ENCODE measurements at regions not wholly inside any gene's neighbourhood (a gene's known extent, or its start where the extent isn't known, plus 50 kb on each side); places are given as distances from the start of the nearest gene placed in this dataset.

GRCh38 chr16:65932350-65933072 lies 434.0 kb upstream of the CDH5 start:
- intact Hi-C loops (cut with DNase I) = no loop called here
- ATAC-seq = no peak
- DNase-seq (ENCODE audit: low spot score) = no peak

GRCh38 chr16:65922923-65923322 lies 443.6 kb upstream of the CDH5 start:
- no peak for ATAC-seq
- intact Hi-C loops (cut with DNase I) = no loop called here
- no peak for DNase-seq (ENCODE audit: low spot score)

- intact Hi-C loops (cut with DNase I) = no loop called here
- no peak for ATAC-seq
- no peak for DNase-seq (ENCODE audit: low spot score)
These were observed 446.5 kb upstream of the CDH5 start for GRCh38 chr16:65919986-65920376.

- DNase-seq (ENCODE audit: low spot score) = no peak
- ATAC-seq = no peak
- intact Hi-C loops (cut with DNase I) = no loop called here
These were observed 447.1 kb upstream of the CDH5 start for GRCh38 chr16:65919145-65919985.

- DNase-seq (ENCODE audit: low spot score) = no peak
- no peak for ATAC-seq
- intact Hi-C loops (cut with DNase I) = no loop called here
These were observed 449.0 kb upstream of the CDH5 start for GRCh38 chr16:65917466-65917865.

- intact Hi-C loops (cut with DNase I) = no loop called here
- ATAC-seq = no peak
- no peak for DNase-seq (ENCODE audit: low spot score)
These were observed 449.5 kb upstream of the CDH5 start for GRCh38 chr16:65916995-65917394.

GRCh38 chr16:65910291-65910690 lies 456.2 kb upstream of the CDH5 start:
- DNase-seq (ENCODE audit: low spot score) = no peak
- intact Hi-C loops (cut with DNase I) = no loop called here
- ATAC-seq = no peak

GRCh38 chr16:65909310-65910050 lies 457.0 kb upstream of the CDH5 start:
- intact Hi-C loops (cut with DNase I) = no loop called here
- DNase-seq (ENCODE audit: low spot score) = no peak
- ATAC-seq = no peak

- DNase-seq (ENCODE audit: low spot score) (no peak), ATAC-seq (no peak)
- intact Hi-C loops (cut with DNase I) = no loop called here
These were observed 457.9 kb upstream of the CDH5 start for GRCh38 chr16:65908568-65908967.

GRCh38 chr16:65905331-65905730 lies 461.2 kb upstream of the CDH5 start:
- DNase-seq (ENCODE audit: low spot score) = no peak
- no peak for ATAC-seq
- intact Hi-C loops (cut with DNase I) = no loop called here

GRCh38 chr16:65896448-65897153 lies 469.9 kb upstream of the CDH5 start:
- no peak for ATAC-seq
- intact Hi-C loops (cut with DNase I) = no loop called here
- no peak for DNase-seq (ENCODE audit: low spot score)

GRCh38 chr16:65895906-65896305 lies 470.6 kb upstream of the CDH5 start:
- intact Hi-C loops (cut with DNase I) = no loop called here
- DNase-seq (ENCODE audit: low spot score) (no peak), ATAC-seq (no peak)

- DNase-seq (ENCODE audit: low spot score) (no peak), ATAC-seq (no peak)
- intact Hi-C loops (cut with DNase I) = no loop called here
These were observed 471.0 kb upstream of the CDH5 start for GRCh38 chr16:65895486-65895885.

GRCh38 chr16:65890203-65890602 lies 476.3 kb upstream of the CDH5 start:
- DNase-seq (ENCODE audit: low spot score) = no peak
- intact Hi-C loops (cut with DNase I) = no loop called here
- ATAC-seq = no peak

- intact Hi-C loops (cut with DNase I) = no loop called here
- DNase-seq (ENCODE audit: low spot score) = no peak
- no peak for ATAC-seq
These were observed 476.9 kb upstream of the CDH5 start for GRCh38 chr16:65889533-65889966.

- intact Hi-C loops (cut with DNase I) = no loop called here
- ATAC-seq = no peak
- no peak for DNase-seq (ENCODE audit: low spot score)
These were observed 478.3 kb upstream of the CDH5 start for GRCh38 chr16:65888201-65888600.

- DNase-seq (ENCODE audit: low spot score) = no peak
- intact Hi-C loops (cut with DNase I) = no loop called here
- ATAC-seq = no peak
These were observed 482.5 kb upstream of the CDH5 start for GRCh38 chr16:65884018-65884417.

GRCh38 chr16:65878347-65878746 lies 488.1 kb upstream of the CDH5 start:
- intact Hi-C loops (cut with DNase I) = no loop called here
- DNase-seq (ENCODE audit: low spot score) (no peak), ATAC-seq (no peak)

- ATAC-seq = no peak
- no peak for DNase-seq (ENCODE audit: low spot score)
- intact Hi-C loops (cut with DNase I) = no loop called here
These were observed 489.9 kb upstream of the CDH5 start for GRCh38 chr16:65876624-65877023.

Data from sciatic nerve (tissue), 2 donors.